GM13977 (cell line): ENCODE measurements at regions not wholly inside any gene's neighbourhood (a gene's known extent, or its start where the extent isn't known, plus 50 kb on each side); places are given as distances from the start of the nearest gene placed in this dataset.
"Not testable (repeated sequence)": the region's sequence is repeated elsewhere in the genome, so short reads cannot be mapped to it uniquely, and the experiment has no call there.

Experiments
- DNase-seq: peaks from one replicate; pipeline ENCODE4 v3.0.0; 2012; ENCODE audit warnings: low spot score
- CTCF ChIP-seq: IDR thresholded peaks from 2 replicates; pipeline ENCODE4 v1.5.1; 2012; ENCODE audit warnings: mild to moderate bottlenecking, control low read depth; ENCODE audit not compliant: insufficient read depth; ENCODE audit errors: extremely low read depth, missing control alignments
- in situ Hi-C: fragments of 300-500 bp; cut with MboI; formaldehyde crosslinking; loops from one replicate; pipeline ENCODE4 v1.12.0; 2022; ENCODE audit warnings: low sequenced_read_pairs, low pct_unique_long_range_greater_than_20kb, mixed read lengths, inconsistent platforms; ENCODE audit not compliant: unreplicated experiment

GRCh38 chr1:200262326-200262965 is 147.4 kb downstream of the ZNF281 start:
- TF ChIP-seq CTCF = peak; percentile 26
- peak; percentile 39 for DNase-seq
- in situ Hi-C loops = no loop called here

DNA sequence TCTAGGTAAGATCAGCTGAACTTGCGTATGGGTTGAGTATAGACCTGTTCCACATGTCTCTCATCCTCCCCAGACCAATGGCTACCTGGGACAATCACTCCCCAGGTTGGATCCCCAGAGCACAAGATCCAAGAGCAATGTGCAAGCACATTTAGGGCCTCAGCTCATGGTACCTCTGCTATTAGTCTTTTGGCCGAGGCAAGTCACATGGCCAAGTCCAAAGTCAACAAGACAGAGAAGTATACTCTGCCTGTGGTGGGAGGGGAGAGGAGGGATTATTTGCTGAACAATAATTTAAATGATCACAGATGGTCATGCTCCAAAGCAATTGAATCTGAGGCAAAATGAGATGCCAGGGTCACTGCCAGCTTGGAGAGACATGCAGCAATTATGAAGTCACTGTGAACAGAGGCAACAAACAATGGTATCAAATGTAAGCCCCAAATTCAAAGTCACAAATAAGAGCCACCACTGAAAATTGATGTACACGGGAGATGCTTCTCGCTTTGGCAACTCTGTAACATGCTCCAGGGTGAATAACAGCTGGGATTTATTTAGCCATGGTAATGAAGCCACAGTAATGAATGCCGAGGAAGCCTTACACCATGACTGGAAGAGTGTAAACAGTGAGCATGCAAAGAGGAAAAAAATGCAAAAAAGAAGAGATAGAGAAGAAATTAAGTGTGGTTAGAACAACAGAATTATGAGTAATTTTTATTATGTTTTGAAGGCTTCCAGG is 149.1 kb downstream of the ZNF281 start:
- DNase-seq = no peak
- TF ChIP-seq CTCF = no peak
- in situ Hi-C loops = no loop called here

GRCh38 chr1:200258447-200259375 is 151.1 kb downstream of the ZNF281 start:
- TF ChIP-seq CTCF = peak; percentile 44
- in situ Hi-C loops = no loop called here
- peak; percentile 36 for DNase-seq

DNA sequence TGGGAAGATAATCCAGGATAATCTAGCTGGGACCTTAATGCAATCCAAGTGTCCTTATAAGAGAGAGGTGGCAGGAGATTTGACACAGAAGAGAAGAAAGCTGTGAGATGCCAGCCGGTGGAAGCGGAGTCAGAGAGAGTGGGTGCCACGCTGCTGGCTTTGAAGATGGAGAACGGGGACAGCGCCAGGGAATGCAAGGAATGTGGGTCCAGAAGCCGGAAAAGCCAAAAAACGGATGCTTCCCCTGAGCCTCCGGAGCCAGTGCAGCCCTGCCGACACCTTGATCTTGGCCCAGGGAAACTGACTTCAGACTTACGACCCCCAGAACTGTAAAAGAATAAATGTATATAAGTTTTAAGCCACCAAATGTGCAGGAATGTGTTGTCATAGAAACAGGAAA is 152.6 kb downstream of the ZNF281 start:
- in situ Hi-C loops = no loop called here
- no peak for DNase-seq
- TF ChIP-seq CTCF = no peak

DNA sequence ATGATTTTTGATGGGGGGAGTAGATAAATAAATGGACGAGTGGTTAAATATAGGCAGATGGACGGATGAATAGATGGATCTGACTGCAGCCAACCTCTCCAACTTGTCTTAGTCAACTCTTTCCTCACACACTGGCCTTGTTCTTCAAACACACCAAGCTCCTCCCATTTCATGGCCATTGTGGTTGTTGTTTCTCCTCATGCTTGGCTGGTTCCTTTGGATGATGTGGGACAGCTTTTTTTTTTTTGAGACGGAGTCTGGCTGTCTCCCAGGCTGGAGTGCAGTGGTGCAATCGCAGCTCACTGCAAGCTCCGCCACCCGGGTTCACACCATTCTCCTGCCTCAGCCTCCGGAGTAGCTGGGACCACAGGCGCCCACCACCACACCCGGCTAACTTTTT is 155.2 kb downstream of the ZNF281 start:
- in situ Hi-C loops, DNase-seq: not testable (repeated sequence)

GRCh38 chr1:200253774-200254495 is 155.9 kb downstream of the ZNF281 start:
- in situ Hi-C loops = no loop called here
- DNase-seq = peak; percentile 27
- no peak for TF ChIP-seq CTCF
